Neural progenitor cell (in vitro differentiated cells): ENCODE measurements at regions not wholly inside any gene's neighbourhood (a gene's known extent, or its start where the extent isn't known, plus 50 kb on each side); places are given as distances from the start of the nearest gene placed in this dataset.

ENCODE experiments used
- DNase-seq: peaks from one replicate; pipeline ENCODE4 v3.0.0-alpha.2; 2016; ENCODE audit warnings: low spot score
- H2AFZ ChIP-seq: fragments of 200-600 bp; sonication (generic); replicated peaks from 2 replicates; pipeline ENCODE4 v1.6.1; 2016; ENCODE audit warnings: antibody characterized with exemption
- H3F3A ChIP-seq: fragments of 200-600 bp; sonication (generic); 2 replicates; pipeline ENCODE4 v1.6.1; 2016; ENCODE audit warnings: antibody characterized with exemption, low read depth
- H3K27ac ChIP-seq: fragments of 200-600 bp; sonication (generic); 2 replicates; pipeline ENCODE4 v1.5.1; 2016; ENCODE audit warnings: mild to moderate bottlenecking
- H3K27me3 ChIP-seq: fragments of 200-600 bp; sonication (generic); 2 replicates; pipeline ENCODE4 v1.6.1; 2016; ENCODE audit warnings: mild to moderate bottlenecking, moderate library complexity
- H3K36me3 ChIP-seq: fragments of 200-600 bp; sonication (generic); 2 replicates; pipeline ENCODE4 v1.5.1; 2016
- H3K4me1 ChIP-seq: fragments of 200-600 bp; sonication (generic); 2 replicates; pipeline ENCODE4 v1.6.1; 2016; ENCODE audit warnings: mixed run types
- H3K4me2 ChIP-seq: fragments of 200-600 bp; sonication (generic); 2 replicates; pipeline ENCODE4 v1.6.1; 2016
- H3K4me3 ChIP-seq: fragments of 200-600 bp; sonication (generic); 2 replicates; pipeline ENCODE4 v1.5.1; 2016
- H3K79me2 ChIP-seq: fragments of 200-600 bp; sonication (generic); 2 replicates; pipeline ENCODE4 v1.6.1; 2016; ENCODE audit warnings: low read depth
- H3K9ac ChIP-seq: fragments of 200-600 bp; sonication (generic); 2 replicates; pipeline ENCODE4 v1.6.1; 2016
- H3K9me3 ChIP-seq: fragments of 200-600 bp; sonication (generic); 2 replicates; pipeline ENCODE4 v1.5.1; 2016; ENCODE audit warnings: low read depth
- H4K20me1 ChIP-seq: fragments of 200-600 bp; sonication (generic); 2 replicates; pipeline ENCODE4 v1.6.1; 2016; ENCODE audit warnings: low read depth
- H3K27ac Mint-ChIP-seq: 3 replicates; pipeline ENCODE4 v1.8.0; 2021; ENCODE audit warnings: mixed read lengths
- H3K27me3 Mint-ChIP-seq: 2 replicates; pipeline ENCODE4 v1.8.0; 2022; ENCODE audit warnings: low read depth, mild to moderate bottlenecking, inconsistent platforms, moderate library complexity, mixed read lengths; ENCODE audit not compliant: insufficient read depth
- H3K36me3 Mint-ChIP-seq: 3 replicates; pipeline ENCODE4 v1.8.0; 2021; ENCODE audit warnings: mixed read lengths
- H3K4me1 Mint-ChIP-seq: 3 replicates; pipeline ENCODE4 v1.8.0; 2021; ENCODE audit warnings: mixed read lengths
- H3K4me3 Mint-ChIP-seq: 3 replicates; pipeline ENCODE4 v1.8.0; 2021; ENCODE audit warnings: mild to moderate bottlenecking, moderate library complexity, mixed read lengths
- H3K9me3 Mint-ChIP-seq: 3 replicates; pipeline ENCODE4 v1.8.0; 2020; ENCODE audit warnings: mixed read lengths
- EZH2 ChIP-seq: fragments of 200-600 bp; sonication (generic); IDR thresholded peaks from 2 replicates; pipeline ENCODE4 v1.6.1; 2017; ENCODE audit warnings: antibody characterized with exemption, mild to moderate bottlenecking, moderate library complexity
- EZH2phosphoT487 ChIP-seq: fragments of 200-600 bp; sonication (generic); IDR thresholded peaks from 2 replicates; pipeline ENCODE4 v1.6.1; 2017; ENCODE audit warnings: antibody characterized with exemption
- TF ChIP-seq, protein P1 (sequence below): fragments of 200-600 bp; sonication (generic); IDR thresholded peaks from 2 replicates; pipeline ENCODE4 v1.5.1; 2017; ENCODE audit warnings: antibody characterized with exemption, mild to moderate bottlenecking

DNA sequence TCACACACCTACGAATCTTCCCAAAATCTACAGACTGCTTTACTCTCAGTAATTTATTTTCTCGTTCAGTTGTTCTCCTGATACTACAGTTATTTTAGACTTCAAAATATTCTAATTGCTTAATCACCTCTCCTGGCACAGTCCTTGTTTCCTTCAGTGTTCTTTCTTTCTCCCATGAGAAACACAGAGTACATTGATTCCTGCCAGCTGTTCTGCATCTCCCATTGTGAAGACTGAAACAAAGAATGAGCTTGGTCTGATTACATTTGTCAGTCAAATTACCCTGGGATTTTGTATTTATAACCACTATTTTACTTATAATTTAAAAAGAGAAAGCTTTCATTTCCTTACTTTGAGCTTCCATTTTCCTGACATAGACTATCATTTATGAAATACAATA, 63.9 kb upstream of the TANK start:
- no peaks in the 10 kb centered on the region for H3K79me2 ChIP-seq
- no peak overlapping the region for H2AFZ ChIP-seq
- peaks cover 4% of the 10 kb centered on the region for H3K9me3 Mint-ChIP-seq
- H3K36me3 Mint-ChIP-seq = no peaks in the 10 kb centered on the region
- H3K27me3 ChIP-seq = no peaks in the 10 kb centered on the region
- H3K9ac ChIP-seq = no peak overlapping the region
- H3K9me3 ChIP-seq = peaks cover 2% of the 10 kb centered on the region
- TF ChIP-seq EZH2phosphoT487 = no peak
- TF ChIP-seq, protein P1, sequence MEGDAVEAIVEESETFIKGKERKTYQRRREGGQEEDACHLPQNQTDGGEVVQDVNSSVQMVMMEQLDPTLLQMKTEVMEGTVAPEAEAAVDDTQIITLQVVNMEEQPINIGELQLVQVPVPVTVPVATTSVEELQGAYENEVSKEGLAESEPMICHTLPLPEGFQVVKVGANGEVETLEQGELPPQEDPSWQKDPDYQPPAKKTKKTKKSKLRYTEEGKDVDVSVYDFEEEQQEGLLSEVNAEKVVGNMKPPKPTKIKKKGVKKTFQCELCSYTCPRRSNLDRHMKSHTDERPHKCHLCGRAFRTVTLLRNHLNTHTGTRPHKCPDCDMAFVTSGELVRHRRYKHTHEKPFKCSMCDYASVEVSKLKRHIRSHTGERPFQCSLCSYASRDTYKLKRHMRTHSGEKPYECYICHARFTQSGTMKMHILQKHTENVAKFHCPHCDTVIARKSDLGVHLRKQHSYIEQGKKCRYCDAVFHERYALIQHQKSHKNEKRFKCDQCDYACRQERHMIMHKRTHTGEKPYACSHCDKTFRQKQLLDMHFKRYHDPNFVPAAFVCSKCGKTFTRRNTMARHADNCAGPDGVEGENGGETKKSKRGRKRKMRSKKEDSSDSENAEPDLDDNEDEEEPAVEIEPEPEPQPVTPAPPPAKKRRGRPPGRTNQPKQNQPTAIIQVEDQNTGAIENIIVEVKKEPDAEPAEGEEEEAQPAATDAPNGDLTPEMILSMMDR = no peak
- no peak for TF ChIP-seq EZH2
- no peaks in the 10 kb centered on the region for H3K36me3 ChIP-seq
- H3F3A ChIP-seq = peaks cover 4% of the 10 kb centered on the region
- no peaks in the 10 kb centered on the region for H4K20me1 ChIP-seq
- H3K4me1 Mint-ChIP-seq = peaks cover 5% of the 10 kb centered on the region
- DNase-seq = peak; percentile 20
- H3K27ac Mint-ChIP-seq = no peak overlapping the region
- no peak overlapping the region for H3K4me3 ChIP-seq
- H3K4me1 ChIP-seq = peaks cover 19% of the 10 kb centered on the region
- no peak overlapping the region for H3K4me3 Mint-ChIP-seq
- H3K27me3 Mint-ChIP-seq = peaks cover 2% of the 10 kb centered on the region
- H3K4me2 ChIP-seq = peak overlapping the region; percentile 27
- peak overlapping the region; percentile 65 for H3K27ac ChIP-seq

DNA sequence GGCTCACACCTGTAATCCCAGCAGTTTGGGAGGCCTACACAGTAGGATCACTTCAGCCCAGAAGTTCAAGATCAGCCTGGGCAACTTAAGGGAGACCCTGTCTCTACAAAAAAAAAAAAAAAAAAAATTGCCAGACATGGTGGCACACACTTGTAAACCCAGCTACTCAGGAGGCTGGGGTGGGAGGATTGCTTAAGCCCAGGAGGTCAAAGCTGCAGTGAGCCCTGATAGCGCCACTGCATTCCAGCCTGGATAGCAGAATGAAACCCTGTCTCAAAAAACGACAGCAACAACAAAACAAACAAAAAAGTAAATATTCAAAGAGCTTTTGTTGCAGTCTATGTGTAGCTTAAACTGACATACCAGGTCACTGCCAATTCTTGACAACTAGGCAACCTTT, 63.1 kb upstream of the TANK start:
- H3K4me3 Mint-ChIP-seq = no peak overlapping the region
- no peaks in the 10 kb centered on the region for H3K36me3 Mint-ChIP-seq
- no peak for DNase-seq
- peaks cover 5% of the 10 kb centered on the region for H3K4me1 Mint-ChIP-seq
- H3K27me3 Mint-ChIP-seq = peaks cover 2% of the 10 kb centered on the region
- Histone ChIP-seq H3K79me2 (no peaks in the 10 kb centered on the region), H3K27ac (no peak overlapping the region), H3K9ac (no peak overlapping the region), H3K9me3 (peaks cover 2% of the 10 kb centered on the region), H3K4me2 (no peak overlapping the region), H3K4me3 (no peak overlapping the region), H3F3A (peaks cover 6% of the 10 kb centered on the region), H2AFZ (no peak overlapping the region), H3K36me3 (no peaks in the 10 kb centered on the region), H3K4me1 (peaks cover 22% of the 10 kb centered on the region), H3K27me3 (no peaks in the 10 kb centered on the region), H4K20me1 (no peaks in the 10 kb centered on the region)
- peaks cover 4% of the 10 kb centered on the region for H3K9me3 Mint-ChIP-seq
- no peak overlapping the region for H3K27ac Mint-ChIP-seq
- no peak for TF ChIP-seq EZH2phosphoT487
- TF ChIP-seq, protein P1 = no peak
- TF ChIP-seq EZH2 = no peak

DNA sequence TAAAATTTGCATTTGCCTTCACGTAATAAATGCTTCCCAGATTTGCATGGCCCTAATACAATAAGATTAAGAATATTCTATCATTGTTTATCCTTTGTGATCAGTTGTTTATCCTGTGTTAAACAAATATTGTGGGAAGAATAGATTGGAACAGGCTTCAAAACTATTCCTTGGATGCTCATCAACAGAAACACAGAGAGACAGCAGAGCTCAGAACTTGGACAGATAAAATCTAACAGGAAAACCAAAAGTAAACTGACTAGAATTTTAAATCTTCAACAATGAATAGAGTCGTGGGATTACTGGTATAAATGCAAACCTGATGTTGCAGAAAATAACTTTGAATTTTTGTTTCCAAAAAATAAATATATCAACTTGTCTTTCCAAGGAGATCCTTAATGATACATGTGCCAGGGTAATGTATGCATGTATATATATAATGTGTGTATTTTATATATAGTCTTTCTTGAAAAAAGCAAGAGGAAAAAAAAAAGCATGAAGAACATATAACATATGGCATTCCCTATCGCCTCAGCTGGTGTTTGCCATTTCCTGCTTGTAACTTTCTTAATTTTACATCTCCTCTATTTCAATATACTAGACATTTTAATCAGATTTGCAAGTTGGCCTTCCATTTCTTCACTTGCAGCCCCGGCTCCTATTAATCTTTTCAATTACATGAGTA, 59.9 kb upstream of the TANK start:
- Mint-ChIP-seq H3K27me3 (peaks cover 2% of the 10 kb centered on the region), H3K36me3 (no peaks in the 10 kb centered on the region), H3K9me3 (peaks cover 4% of the 10 kb centered on the region), H3K4me3 (no peak overlapping the region), H3K27ac (no peak overlapping the region), H3K4me1 (peaks cover 5% of the 10 kb centered on the region)
- Histone ChIP-seq H2AFZ (no peak overlapping the region), H3K27ac (no peak overlapping the region), H3K36me3 (no peaks in the 10 kb centered on the region), H3K4me3 (no peak overlapping the region), H3K9me3 (peaks cover 2% of the 10 kb centered on the region), H4K20me1 (no peaks in the 10 kb centered on the region), H3F3A (peaks cover 6% of the 10 kb centered on the region), H3K4me2 (no peak overlapping the region), H3K4me1 (peaks cover 22% of the 10 kb centered on the region), H3K27me3 (no peaks in the 10 kb centered on the region), H3K79me2 (no peaks in the 10 kb centered on the region), H3K9ac (no peak overlapping the region)
- TF ChIP-seq, protein P1 = no peak
- TF ChIP-seq EZH2phosphoT487 = no peak
- TF ChIP-seq EZH2 = no peak
- DNase-seq = no peak
